Fibroblast of pulmonary artery (primary cell): ENCODE measurements at regions not wholly inside any gene's neighbourhood (a gene's known extent, or its start where the extent isn't known, plus 50 kb on each side); places are given as distances from the start of the nearest gene placed in this dataset.

Experiments used
- DNase-seq: peaks from one replicate; pipeline ENCODE4 v3.0.0-alpha.2; 2010; ENCODE audit warnings: low read depth
- H3K4me3 ChIP-seq: replicated peaks from 2 replicates; pipeline ENCODE4 v1.5.1; 2011; ENCODE audit warnings: low read depth, mild to moderate bottlenecking, control low read depth, low read length, moderate library complexity
- TF ChIP-seq, protein P1 (sequence below): IDR thresholded peaks from 2 replicates; pipeline ENCODE4 v1.5.1; 2011; ENCODE audit warnings: mild to moderate bottlenecking, control low read depth, low read length, inconsistent platforms; ENCODE audit errors: missing control alignments

DNA sequence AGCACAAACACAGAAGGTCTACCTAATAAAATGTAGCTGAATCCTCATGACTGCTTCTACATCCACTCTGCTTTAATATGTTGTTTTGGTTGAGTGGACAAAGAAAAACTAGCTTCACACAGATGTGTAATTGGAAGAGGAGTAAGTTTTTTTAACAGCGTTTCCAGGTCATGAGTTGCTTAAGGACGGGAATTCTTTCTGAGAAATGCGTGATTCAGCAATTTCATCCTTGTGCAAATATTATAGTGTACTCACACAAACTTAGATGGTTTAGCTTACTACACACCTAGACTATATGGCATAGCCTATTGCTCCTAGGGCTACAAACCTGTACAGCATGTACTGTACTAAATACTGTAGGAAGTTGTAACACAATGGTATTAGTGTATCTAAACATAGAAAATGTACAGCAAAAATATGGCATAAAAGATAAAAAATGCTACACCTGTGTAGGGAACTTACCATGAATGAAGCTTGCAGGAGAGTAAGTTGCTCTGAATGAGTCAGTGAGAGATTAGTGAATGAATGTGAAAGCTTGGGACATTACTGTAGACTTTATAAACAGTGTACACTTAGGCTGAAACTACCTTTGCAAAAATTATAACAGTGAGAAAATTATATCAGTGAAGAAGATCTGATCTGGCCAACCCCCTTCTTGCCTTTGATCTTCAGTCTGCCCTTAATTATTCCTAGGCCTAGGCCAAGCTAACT, 70.8 kb upstream of the IL15 start:
- TF ChIP-seq, protein P1, sequence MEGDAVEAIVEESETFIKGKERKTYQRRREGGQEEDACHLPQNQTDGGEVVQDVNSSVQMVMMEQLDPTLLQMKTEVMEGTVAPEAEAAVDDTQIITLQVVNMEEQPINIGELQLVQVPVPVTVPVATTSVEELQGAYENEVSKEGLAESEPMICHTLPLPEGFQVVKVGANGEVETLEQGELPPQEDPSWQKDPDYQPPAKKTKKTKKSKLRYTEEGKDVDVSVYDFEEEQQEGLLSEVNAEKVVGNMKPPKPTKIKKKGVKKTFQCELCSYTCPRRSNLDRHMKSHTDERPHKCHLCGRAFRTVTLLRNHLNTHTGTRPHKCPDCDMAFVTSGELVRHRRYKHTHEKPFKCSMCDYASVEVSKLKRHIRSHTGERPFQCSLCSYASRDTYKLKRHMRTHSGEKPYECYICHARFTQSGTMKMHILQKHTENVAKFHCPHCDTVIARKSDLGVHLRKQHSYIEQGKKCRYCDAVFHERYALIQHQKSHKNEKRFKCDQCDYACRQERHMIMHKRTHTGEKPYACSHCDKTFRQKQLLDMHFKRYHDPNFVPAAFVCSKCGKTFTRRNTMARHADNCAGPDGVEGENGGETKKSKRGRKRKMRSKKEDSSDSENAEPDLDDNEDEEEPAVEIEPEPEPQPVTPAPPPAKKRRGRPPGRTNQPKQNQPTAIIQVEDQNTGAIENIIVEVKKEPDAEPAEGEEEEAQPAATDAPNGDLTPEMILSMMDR, result no peak
- no peak overlapping the region for H3K4me3 ChIP-seq
- no peak for DNase-seq

DNA sequence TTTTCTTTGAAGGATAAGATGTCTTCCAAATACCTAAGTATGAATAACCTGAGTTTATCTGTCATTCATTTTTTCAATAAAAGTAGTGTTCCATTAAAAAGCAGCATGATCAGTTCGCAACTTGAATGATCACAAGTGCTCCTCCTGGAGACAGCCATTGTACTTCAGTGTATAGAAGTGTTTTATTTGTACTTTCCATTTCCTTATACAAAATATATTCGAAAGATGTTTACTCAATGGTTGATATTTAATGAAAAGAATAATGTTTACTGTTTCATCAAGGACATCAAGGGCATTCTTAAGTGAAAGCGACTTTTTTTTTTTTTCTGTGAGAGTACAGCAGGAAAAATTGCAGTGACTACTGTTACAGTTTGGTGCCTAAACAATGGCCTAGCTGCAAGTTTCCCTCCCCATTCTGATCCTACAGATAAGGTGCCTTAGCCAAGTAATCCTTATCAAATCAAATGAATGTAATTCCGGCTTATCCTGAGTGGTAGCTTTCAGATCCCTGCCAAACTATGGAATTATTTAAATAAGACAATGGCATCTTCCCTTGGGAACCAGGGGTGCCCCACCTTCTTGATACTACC, 69.0 kb upstream of the IL15 start:
- TF ChIP-seq, protein P1, result no peak
- DNase-seq, result no peak
- H3K4me3 ChIP-seq, result no peak overlapping the region

DNA sequence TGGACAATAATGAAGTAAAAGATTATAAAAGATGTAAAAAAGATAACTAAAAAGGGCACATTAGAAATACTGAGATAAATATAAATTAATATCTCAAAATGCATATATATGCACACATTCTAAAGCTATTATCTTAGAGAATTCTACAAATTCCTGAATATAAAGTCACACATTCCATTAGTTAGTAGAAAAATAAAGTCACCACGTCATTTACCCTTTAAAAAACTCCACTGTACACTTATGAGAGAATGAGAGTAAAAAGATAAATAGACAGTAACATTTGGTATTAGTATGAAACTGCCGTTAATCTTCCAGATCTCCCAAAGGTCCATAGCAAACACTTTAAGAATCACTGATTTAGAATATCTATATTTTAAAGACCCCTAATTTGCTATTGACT, 67.2 kb upstream of the IL15 start:
- TF ChIP-seq, protein P1, result no peak
- H3K4me3 ChIP-seq, result no peak overlapping the region
- peak; percentile 48 for DNase-seq

DNA sequence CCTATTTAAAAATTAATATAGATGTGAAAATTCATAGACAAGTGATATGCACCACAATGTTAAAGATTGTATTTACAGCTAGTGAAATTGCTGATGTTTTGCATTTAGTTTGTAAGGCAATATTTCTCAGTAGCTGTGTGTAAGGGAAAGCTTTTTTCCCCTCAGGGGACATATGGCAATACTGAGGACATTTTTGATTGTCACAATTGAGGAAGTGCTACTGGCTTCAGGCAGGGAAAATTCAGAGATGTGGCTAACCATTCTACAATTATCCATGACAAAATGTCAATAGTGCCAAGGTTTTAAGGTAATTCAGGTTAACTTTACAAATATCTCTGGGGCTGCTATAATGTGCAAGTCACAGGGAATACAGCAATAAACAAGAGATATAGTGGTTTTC, 66.1 kb upstream of the IL15 start:
- no peak overlapping the region for H3K4me3 ChIP-seq
- no peak for DNase-seq
- TF ChIP-seq, protein P1, result no peak

DNA sequence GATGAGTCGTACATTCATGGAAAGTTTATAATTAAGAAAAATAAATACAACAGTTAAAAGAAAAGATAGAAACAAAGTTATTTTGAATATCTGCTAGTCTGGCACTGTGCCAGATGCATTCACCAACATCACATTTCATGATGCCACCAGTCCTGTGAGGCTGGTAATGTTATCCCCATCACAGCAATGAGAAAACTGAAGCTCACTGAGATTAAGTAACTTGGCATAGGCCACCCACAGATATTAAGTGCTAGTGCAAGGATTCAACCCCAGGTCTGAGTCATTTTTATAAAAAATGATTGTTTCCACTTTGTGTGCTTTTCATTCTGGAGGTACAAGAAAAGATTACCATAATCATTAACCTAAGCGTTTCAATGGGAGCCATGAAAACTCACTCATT, 65.0 kb upstream of the IL15 start:
- H3K4me3 ChIP-seq, result no peak overlapping the region
- TF ChIP-seq, protein P1, result no peak
- DNase-seq, result peak; percentile 39

DNA sequence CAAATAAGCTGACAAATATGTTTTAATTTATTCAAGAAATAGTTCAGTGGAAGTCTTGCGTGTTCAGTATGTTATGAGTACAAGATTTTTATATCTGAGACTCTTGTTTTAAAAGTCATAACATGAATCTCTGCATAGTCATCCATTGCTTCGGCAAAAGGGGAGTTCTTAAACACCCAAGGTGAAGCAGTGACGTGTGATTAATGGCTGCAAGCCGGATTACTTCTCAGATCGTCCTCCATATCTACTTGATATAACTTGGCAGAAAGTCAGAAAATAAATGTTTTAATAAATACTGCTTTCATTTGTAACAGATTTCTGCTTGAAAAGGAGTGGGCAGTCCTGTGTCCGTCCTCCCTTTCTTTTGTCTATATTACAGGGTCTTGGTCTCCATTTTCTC, 64.6 kb upstream of the IL15 start:
- TF ChIP-seq, protein P1, result no peak
- H3K4me3 ChIP-seq, result no peak overlapping the region
- no peak for DNase-seq

DNA sequence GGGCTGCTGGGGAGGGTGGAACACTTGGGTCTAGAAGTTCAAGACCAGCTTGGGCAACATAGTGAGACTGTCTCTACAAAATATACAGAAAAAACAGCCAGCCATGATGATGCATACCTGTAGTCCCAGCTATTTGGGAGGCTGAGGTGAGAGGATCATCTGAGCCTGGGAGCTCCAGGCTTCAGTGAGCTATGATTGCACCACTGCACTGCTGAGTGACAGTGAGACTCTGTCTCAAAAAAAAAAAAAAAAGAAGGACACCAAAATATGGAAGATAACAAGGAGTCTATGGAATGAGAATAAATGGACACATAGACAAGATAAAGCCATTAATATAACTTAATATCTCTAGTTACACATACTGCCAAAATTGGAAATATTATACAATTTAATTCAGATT, 62.7 kb upstream of the IL15 start:
- no peak overlapping the region for H3K4me3 ChIP-seq
- TF ChIP-seq, protein P1, result no peak
- DNase-seq, result no peak
